Endothelial cell of umbilical vein (primary cell): ENCODE measurements at regions not wholly inside any gene's neighbourhood (a gene's known extent, or its start where the extent isn't known, plus 50 kb on each side); places are given as distances from the start of the nearest gene placed in this dataset.

Source experiments
- BruUV-seq: library from RNA; stranded (reverse); fragments of 400-500 nt; replicated peaks from 2 replicates; lab custom pipeline; 2021; lab: Mats Ljungman, UMichigan
- CTCF ChIA-PET: fragments of 300-600, 350-600 bp; sonication (Branson Sonifier 250); formaldehyde crosslinking; loops from one replicate; lab custom pipeline; 2021; ENCODE audit warnings: antibody characterized with exemption, inconsistent platforms; lab: Charles Lee
- POLR2A ChIA-PET: fragments of 300-600, 350-600 bp; sonication (Branson Sonifier 250); formaldehyde crosslinking; loops from one replicate; lab custom pipeline; 2021; ENCODE audit warnings: antibody characterized with exemption, inconsistent platforms; lab: Charles Lee
- DNase-seq: peaks from one replicate; pipeline ENCODE4 v3.0.0-alpha.2; 2011; ENCODE audit warnings: low read depth, low spot score
- FAIRE-seq: peaks from 2 replicates; lab custom pipeline; 2011; peaks lifted over from hg19 to GRCh38; lab: Jason Lieb, UNC
- H2AFZ ChIP-seq: 2 replicates; pipeline ENCODE4 v1.6.0; 2012; ENCODE audit warnings: low read depth, low read length, control low read depth, inconsistent platforms
- H3K27ac ChIP-seq: 2 replicates; pipeline ENCODE4 v1.5.1; 2011; ENCODE audit warnings: low read depth, mild to moderate bottlenecking, control low read depth, low read length, moderate library complexity; ENCODE audit not compliant: insufficient read depth
- H3K27me3 ChIP-seq, 2 experiments: 2 replicates each; pipeline versions ENCODE4 v1.6.0 to v1.6.1; 2011; ENCODE audit warnings: low read length in 2 of 2, mixed read lengths in 1 of 2; ENCODE audit not compliant: control insufficient read depth in 2 of 2, insufficient read depth in 2 of 2
- H3K36me3 ChIP-seq, 2 experiments: 2 replicates in 1 of 2; 3 replicates in 1 of 2; pipeline ENCODE4 v1.5.1; 2011; ENCODE audit warnings: low read length in 2 of 2, mild to moderate bottlenecking in 1 of 2, moderate library complexity in 1 of 2; ENCODE audit not compliant: control insufficient read depth in 2 of 2, insufficient read depth in 2 of 2; ENCODE audit errors: extremely low read depth in 1 of 2
- H3K4me1 ChIP-seq: 3 replicates; pipeline ENCODE4 v1.5.1; 2011; ENCODE audit warnings: mild to moderate bottlenecking, low read length; ENCODE audit not compliant: control insufficient read depth, insufficient read depth; ENCODE audit errors: extremely low read depth
- H3K4me2 ChIP-seq: 2 replicates; pipeline ENCODE4 v1.6.1; 2011; ENCODE audit warnings: low read length, control low read depth, mixed read lengths; ENCODE audit not compliant: insufficient read depth
- H3K4me3 ChIP-seq, 3 experiments: fragments of 200-600 bp in 1 of 3; sonication (generic), shearing (Covaris generic) in 1 of 3; replicated peaks in 1 of 3; 2 replicates each; pipeline ENCODE4 v1.5.1; 2011 to 2016; ENCODE audit warnings: control low read depth in 3 of 3, low read length in 3 of 3, mild to moderate bottlenecking in 2 of 3, inconsistent platforms in 1 of 3, low read depth in 1 of 3, moderate library complexity in 1 of 3; ENCODE audit not compliant: insufficient read depth in 1 of 3
- H3K79me2 ChIP-seq: 2 replicates; pipeline ENCODE4 v1.6.0; 2012; ENCODE audit warnings: low read length, inconsistent platforms; ENCODE audit not compliant: control insufficient read depth, insufficient read depth
- H3K9ac ChIP-seq: replicated peaks from 2 replicates; pipeline ENCODE3; 2011; ENCODE audit warnings: low read length, control low read depth; ENCODE audit not compliant: insufficient read depth; ENCODE audit errors: extremely low read depth
- H3K9me1 ChIP-seq: replicated peaks from 3 replicates; pipeline ENCODE4 v1.6.0; 2011; ENCODE audit warnings: mild to moderate bottlenecking, low read length; ENCODE audit not compliant: control insufficient read depth, insufficient read depth; ENCODE audit errors: extremely low read depth
- H3K9me3 ChIP-seq: replicated peaks from 2 replicates; pipeline ENCODE4 v1.5.1; 2012; ENCODE audit warnings: low read length, inconsistent platforms; ENCODE audit not compliant: control insufficient read depth, insufficient read depth
- H4K20me1 ChIP-seq: replicated peaks from 2 replicates; pipeline ENCODE3; 2011; ENCODE audit warnings: mild to moderate bottlenecking, low read length; ENCODE audit not compliant: control insufficient read depth, insufficient read depth; ENCODE audit errors: extremely low read depth
- EZH2 ChIP-seq: IDR thresholded peaks from 2 replicates; pipeline ENCODE4 v1.6.1; 2012; ENCODE audit warnings: borderline replicate concordance, low read depth, mild to moderate bottlenecking, moderate library complexity, low read length, inconsistent platforms; ENCODE audit not compliant: severe bottlenecking
- FOS ChIP-seq: IDR thresholded peaks from 2 replicates; pipeline ENCODE4 v1.6.1; 2011; ENCODE audit warnings: mild to moderate bottlenecking, low read length, moderate library complexity, borderline replicate concordance; ENCODE audit not compliant: insufficient read depth
- GATA2 ChIP-seq: IDR thresholded peaks from 2 replicates; pipeline ENCODE4 v1.7.0; 2011; ENCODE audit warnings: low read depth, mild to moderate bottlenecking, moderate library complexity, mixed read lengths, low read length; ENCODE audit not compliant: insufficient read length, insufficient read depth
- JUN ChIP-seq: IDR thresholded peaks from 2 replicates; pipeline ENCODE4 v1.6.1; 2011; ENCODE audit warnings: borderline replicate concordance, low read depth; ENCODE audit not compliant: insufficient read length, insufficient read depth
- MYC ChIP-seq: IDR thresholded peaks from one replicate; pipeline ENCODE4 v1.6.1; 2011; ENCODE audit warnings: mild to moderate bottlenecking, low read depth, low read length
- POLR2A ChIP-seq: IDR thresholded peaks from 2 replicates; pipeline ENCODE4 v1.6.1; 2012; ENCODE audit warnings: low read depth, mild to moderate bottlenecking, control low read depth, low read length
- POLR2AphosphoS5 ChIP-seq: IDR thresholded peaks from 2 replicates; pipeline ENCODE4 v1.6.1; 2012; ENCODE audit warnings: low read depth, mild to moderate bottlenecking, control low read depth, low read length, moderate library complexity; ENCODE audit not compliant: insufficient read depth
- dilution Hi-C: fragments of 300-500 bp; cut with MboI; formaldehyde crosslinking; loops from one replicate; pipeline ENCODE4 v1.15.0; 2019; ENCODE audit warnings: low sequenced_read_pairs; ENCODE audit not compliant: extremely low pct_ligation_motif_present
- intact Hi-C: fragments of 100-400 bp; cut with micrococcal nuclease; formaldehyde crosslinking; loops from one replicate; pipeline ENCODE4 v1.10.0; 2022
- TF ChIP-seq, protein P1 (sequence below), 2 donors: IDR thresholded peaks; 1 replicate in 1 of 2; 2 replicates in 1 of 2; pipeline ENCODE4 v1.5.1; 2011; ENCODE audit warnings: low read length in 2 of 2, mild to moderate bottlenecking in 2 of 2, moderate library complexity in 2 of 2, control low read depth in 1 of 2, inconsistent platforms in 1 of 2, low read depth in 1 of 2; ENCODE audit not compliant: insufficient read depth in 1 of 2; ENCODE audit errors: extremely low read depth in 1 of 2
- TF ChIP-seq, protein P2 (sequence below): IDR thresholded peaks from 2 replicates; pipeline ENCODE4 v1.6.1; 2011; ENCODE audit not compliant: insufficient read depth, insufficient read length

DNA sequence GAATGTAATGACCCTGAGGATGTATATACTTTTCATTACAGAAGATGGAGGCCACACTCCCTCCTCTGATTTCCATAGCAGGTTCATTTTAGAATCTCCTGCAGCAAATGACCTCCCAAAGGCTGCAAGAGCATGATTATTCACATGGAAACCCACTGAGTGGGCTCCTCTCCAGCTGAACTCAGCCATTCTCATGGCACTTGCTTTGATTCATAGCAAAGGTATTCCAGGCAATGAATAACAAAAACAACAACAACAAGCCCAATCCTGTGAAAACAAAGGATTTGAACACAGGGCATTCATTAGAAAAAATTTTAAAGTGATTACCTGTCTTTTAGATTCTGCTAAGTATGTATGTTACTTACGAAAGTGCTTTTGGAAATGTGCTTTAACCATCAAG lies 894.0 kb upstream of the FRG1 start:
- no peak for FAIRE-seq
- no TSS peak for BruUV-seq
- no peak overlapping the region for H2AFZ ChIP-seq

More for the DNA sequence above, 894.0 kb upstream of the FRG1 start:
- TF ChIP-seq, protein P1, sequence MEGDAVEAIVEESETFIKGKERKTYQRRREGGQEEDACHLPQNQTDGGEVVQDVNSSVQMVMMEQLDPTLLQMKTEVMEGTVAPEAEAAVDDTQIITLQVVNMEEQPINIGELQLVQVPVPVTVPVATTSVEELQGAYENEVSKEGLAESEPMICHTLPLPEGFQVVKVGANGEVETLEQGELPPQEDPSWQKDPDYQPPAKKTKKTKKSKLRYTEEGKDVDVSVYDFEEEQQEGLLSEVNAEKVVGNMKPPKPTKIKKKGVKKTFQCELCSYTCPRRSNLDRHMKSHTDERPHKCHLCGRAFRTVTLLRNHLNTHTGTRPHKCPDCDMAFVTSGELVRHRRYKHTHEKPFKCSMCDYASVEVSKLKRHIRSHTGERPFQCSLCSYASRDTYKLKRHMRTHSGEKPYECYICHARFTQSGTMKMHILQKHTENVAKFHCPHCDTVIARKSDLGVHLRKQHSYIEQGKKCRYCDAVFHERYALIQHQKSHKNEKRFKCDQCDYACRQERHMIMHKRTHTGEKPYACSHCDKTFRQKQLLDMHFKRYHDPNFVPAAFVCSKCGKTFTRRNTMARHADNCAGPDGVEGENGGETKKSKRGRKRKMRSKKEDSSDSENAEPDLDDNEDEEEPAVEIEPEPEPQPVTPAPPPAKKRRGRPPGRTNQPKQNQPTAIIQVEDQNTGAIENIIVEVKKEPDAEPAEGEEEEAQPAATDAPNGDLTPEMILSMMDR (IDR thresholded peaks at IDR 0.05; ENCODE audit: extremely low read depth in 1 of 2, insufficient read depth in 1 of 2, low read depth in 1 of 2, low read length in 2 of 2): no peak
- TF ChIP-seq POLR2AphosphoS5: no peak
- no peak for TF ChIP-seq POLR2A
- TF ChIP-seq, protein P2, sequence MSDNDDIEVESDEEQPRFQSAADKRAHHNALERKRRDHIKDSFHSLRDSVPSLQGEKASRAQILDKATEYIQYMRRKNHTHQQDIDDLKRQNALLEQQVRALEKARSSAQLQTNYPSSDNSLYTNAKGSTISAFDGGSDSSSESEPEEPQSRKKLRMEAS: no peak
- no peak for TF ChIP-seq JUN
- no peak for TF ChIP-seq FOS
- TF ChIP-seq EZH2: no peak
- no peak for TF ChIP-seq MYC
- TF ChIP-seq GATA2: no peak
- Histone ChIP-seq H3K36me3 (no peaks in the 10 kb centered on the region), H3K4me3 (no peak overlapping the region), H4K20me1 (no peaks in the 10 kb centered on the region), H3K9me3 (peaks cover 2% of the 10 kb centered on the region), H3K79me2 (no peaks in the 10 kb centered on the region), H3K9ac (no peak overlapping the region), H3K9me1 (no peaks in the 10 kb centered on the region), H3K4me1 (no peaks in the 10 kb centered on the region), H3K27me3 (no peaks in the 10 kb centered on the region), H3K4me2 (no peak overlapping the region), H3K27ac (no peak overlapping the region)
- dilution Hi-C loops (no loop called here), intact Hi-C loops (no loop called here)
- no peak for DNase-seq
- ChIA-PET CTCF (no interaction called here), POLR2A (no interaction called here)
